HG02938 (cell line): ENCODE measurements at regions not wholly inside any gene's neighbourhood (a gene's known extent, or its start where the extent isn't known, plus 50 kb on each side); places are given as distances from the start of the nearest gene placed in this dataset.

Experiments
- ATAC-seq: cut with Tn5 transposase; IDR thresholded peaks from one replicate; pipeline ENCODE4 v1.9.1; 2021; ENCODE audit warnings: mild to moderate bottlenecking, moderate library complexity; ENCODE audit not compliant: unreplicated experiment

- ATAC-seq: no peak
Measured at GRCh38 chr5:3883040-3883439, 287.4 kb downstream of the IRX1 start.

GRCh38 chr5:3886524-3887451, 291.2 kb downstream of the IRX1 start:
- no peak for ATAC-seq

- ATAC-seq: no peak
Measured at GRCh38 chr5:3888310-3888709, 292.7 kb downstream of the IRX1 start.

- ATAC-seq: no peak
Measured at GRCh38 chr5:3889412-3890142, 293.9 kb downstream of the IRX1 start.

GRCh38 chr5:3891113-3891512, 295.5 kb downstream of the IRX1 start:
- ATAC-seq: no peak

GRCh38 chr5:3893527-3893926, 297.9 kb downstream of the IRX1 start:
- no peak for ATAC-seq

- ATAC-seq: no peak
Measured at GRCh38 chr5:3893975-3894374, 298.3 kb downstream of the IRX1 start.

GRCh38 chr5:3896098-3896497, 300.5 kb downstream of the IRX1 start:
- no peak for ATAC-seq

- ATAC-seq: no peak
Measured at GRCh38 chr5:3899093-3899492, 303.5 kb downstream of the IRX1 start.

GRCh38 chr5:3904584-3904983, 309.0 kb downstream of the IRX1 start:
- ATAC-seq: no peak

GRCh38 chr5:3905031-3905430, 309.4 kb downstream of the IRX1 start:
- ATAC-seq: no peak

GRCh38 chr5:3905521-3905920, 309.9 kb downstream of the IRX1 start:
- no peak for ATAC-seq

GRCh38 chr5:3911111-3911510, 315.5 kb downstream of the IRX1 start:
- ATAC-seq: no peak

GRCh38 chr5:3911773-3912172, 316.1 kb downstream of the IRX1 start:
- no peak for ATAC-seq

- no peak for ATAC-seq
Measured at GRCh38 chr5:3912790-3913189, 317.2 kb downstream of the IRX1 start.

GRCh38 chr5:3913279-3913678, 317.6 kb downstream of the IRX1 start:
- ATAC-seq: no peak

- ATAC-seq: no peak
Measured at GRCh38 chr5:3925022-3925421, 329.4 kb downstream of the IRX1 start.

GRCh38 chr5:3925935-3926334, 330.3 kb downstream of the IRX1 start:
- no peak for ATAC-seq

- ATAC-seq: no peak
Measured at GRCh38 chr5:3929799-3930198, 334.2 kb downstream of the IRX1 start.

GRCh38 chr5:3931976-3932375, 336.3 kb downstream of the IRX1 start:
- no peak for ATAC-seq

GRCh38 chr5:3933536-3933935, 337.9 kb downstream of the IRX1 start:
- ATAC-seq: no peak

GRCh38 chr5:3933966-3934365, 338.3 kb downstream of the IRX1 start:
- no peak for ATAC-seq
